UCSD-AML1 (cell line): ENCODE measurements at regions not wholly inside any gene's neighbourhood (a gene's known extent, or its start where the extent isn't known, plus 50 kb on each side); places are given as distances from the start of the nearest gene placed in this dataset.

ENCODE experiments used
- DNase-seq: peaks from one replicate; lab custom pipeline; 2025; ENCODE audit not compliant: unreplicated experiment; lab: John Stamatoyannopoulos, UW

DNA sequence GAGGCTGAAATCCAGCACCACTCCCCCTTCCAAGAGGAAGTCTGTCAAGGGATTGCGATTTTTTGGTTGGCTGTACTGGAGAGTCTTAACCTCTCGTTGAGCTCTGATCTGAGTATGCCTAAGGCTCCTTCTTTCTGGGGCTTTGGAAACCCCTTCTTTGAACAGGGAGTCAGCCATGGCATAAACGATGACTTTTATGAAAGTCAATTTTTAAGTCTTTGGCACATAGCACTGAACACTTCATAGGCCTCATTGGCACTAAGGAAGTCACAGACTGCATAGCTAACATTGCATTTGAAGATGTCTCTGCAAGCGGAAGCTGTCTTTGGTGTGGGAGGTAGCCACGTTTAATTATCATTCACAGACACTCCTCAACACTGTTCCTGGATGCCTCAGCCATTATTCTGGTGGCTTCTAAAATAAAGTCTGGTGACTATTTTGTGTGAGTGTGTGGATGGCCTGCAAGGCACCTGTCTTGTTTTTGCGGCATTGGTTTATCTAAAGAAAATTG is 148.2 kb upstream of the NCK2 start:
- no peak for DNase-seq

DNA sequence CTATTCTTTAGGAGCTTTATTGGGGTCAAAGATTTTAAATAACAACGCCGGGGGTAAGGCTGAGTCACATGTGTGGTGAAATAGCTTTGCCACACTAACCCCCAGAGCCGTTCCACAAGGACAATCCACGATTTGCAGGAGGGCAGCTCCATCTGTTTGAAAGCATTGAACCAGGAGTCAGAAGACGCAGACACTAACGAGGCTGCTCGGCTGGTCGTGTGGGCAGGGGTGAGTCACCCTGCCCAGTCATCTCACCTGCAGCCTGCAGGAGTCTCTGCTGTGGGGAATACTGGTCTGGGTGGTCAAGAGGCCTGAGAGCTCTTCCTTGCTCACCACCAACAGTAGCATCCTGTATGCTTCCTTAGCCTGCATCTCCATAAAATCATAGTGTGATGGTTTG is 149.2 kb upstream of the NCK2 start:
- DNase-seq, result no peak

DNA sequence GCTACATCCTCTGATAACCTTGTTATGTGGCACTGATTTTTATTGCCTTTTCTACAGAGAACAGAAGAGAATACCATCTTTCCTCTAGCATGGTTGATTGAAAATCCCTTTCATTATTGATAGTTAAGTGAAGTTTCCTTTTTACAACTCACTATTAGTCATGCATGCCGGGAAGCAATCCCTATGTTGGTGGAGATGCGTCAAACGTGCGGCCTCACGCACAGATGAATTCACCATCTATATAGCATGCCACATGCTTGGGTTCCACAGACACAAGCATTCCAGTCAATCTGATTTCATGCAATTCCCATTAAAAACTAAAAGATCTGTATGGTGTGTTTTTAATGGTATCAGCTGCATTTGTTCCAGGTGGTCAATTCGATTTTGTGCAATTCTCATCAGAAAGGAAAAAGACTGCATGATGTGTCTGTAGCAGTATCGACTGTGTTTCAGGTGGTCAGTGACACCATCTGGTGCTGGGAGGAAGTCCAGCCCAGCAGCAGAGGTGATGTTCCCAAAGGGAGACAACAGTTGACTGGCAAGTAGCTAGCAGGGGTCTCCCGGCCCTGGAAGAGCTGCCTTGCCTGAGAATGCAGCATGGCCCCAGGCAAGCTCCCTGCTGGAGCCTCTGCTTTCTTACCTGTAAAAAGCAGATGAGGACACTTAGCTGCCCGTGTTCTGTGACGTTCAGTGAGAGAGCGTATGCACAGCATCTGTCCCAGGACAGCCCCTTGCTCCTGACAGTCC is 151.3 kb upstream of the NCK2 start:
- DNase-seq, result no peak

DNA sequence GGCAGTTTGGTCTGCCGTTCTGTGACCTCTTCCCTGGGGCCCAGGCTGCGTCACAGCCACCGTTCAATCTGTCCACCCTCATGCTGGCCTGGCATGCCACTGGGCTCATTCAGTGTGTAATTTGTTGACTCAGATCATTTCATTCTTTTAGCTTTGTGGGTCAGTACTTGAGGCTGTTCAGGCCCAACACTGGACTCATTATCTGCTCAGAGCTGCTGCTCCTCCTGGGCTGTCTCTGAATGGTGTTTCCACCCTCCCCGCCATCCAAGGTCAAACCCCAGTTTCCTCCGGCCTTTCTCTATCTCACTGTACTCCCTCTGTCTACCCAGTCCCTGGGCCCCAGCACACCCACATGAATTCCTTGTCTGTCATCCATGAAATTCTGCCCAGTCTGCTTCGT is 152.4 kb upstream of the NCK2 start:
- no peak for DNase-seq

DNA sequence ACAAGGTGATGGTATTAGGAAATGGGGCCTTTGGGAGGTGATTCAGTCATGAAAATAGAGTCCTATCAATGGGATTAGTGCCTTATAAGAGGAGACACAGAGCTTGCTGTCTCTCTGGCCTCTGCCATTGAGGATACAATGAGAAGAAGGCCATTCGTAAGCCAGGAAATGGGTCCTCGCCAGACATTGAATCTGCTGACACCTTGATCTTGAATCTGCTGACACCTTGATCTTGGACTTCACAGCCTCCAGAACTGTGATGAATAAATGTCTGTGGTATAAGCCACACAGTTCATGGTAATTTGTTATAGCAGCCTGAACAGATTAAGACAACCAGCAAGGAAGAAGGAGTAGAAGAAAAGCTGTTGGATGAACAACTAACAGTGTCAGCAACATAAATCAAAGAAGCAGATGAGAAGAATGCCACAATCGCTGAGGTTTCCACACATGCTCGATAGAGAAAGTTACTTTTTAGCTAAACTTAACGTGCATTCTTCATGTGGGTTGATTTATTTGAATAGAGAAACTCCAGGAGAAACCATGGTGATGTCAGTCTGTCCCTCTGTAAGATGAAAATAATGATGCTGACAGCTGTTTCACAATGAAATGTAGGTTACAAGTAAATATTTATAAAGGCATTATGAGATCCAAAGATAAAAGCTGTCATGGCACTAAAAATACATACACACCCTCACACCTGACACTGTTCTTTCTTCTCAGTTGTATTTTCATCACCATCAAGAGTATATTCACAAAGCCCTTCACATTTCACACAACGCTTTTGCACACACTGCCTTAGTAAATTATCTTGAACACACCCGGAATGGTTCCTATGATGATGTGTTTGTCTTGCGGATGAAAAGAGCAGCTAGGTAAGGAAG is 153.7 kb upstream of the NCK2 start:
- DNase-seq, result no peak

DNA sequence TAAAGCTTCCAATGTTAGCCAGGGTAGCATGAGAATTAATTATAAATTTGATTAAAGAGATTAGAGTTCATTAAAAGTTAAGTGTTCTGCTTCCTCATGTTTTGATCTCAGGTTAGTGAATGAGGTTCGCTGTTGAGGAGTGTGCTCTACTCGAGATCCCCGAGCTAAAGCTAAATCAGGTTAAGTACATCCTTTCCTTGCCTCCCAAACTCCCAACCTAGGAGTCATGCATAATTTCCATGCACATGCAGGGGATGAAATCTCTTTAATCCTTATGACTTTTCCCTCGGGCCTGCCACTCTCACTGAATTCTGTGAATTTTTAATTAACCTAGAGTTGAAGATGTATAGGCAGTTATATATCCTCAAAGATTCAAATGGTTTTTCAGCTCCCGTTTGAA is 156.1 kb upstream of the NCK2 start:
- no peak for DNase-seq

DNA sequence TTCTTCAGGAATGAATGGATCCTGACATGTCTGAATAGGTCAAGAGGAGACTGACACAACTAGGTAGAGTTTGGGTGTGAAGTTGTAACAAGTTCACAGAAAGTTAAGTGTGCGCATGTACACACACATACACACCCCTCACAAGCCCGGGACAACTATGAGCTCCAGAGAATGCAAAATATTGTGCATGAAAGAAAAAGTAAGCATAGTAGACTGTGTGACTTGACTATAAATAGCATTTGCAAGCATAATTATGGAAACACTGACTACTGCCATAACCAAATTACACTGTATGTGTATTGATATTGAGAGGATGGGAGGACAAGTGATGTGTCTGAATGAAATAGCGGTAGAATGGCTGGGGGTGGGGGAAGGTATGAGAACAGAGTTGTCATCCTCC is 157.1 kb upstream of the NCK2 start:
- no peak for DNase-seq

DNA sequence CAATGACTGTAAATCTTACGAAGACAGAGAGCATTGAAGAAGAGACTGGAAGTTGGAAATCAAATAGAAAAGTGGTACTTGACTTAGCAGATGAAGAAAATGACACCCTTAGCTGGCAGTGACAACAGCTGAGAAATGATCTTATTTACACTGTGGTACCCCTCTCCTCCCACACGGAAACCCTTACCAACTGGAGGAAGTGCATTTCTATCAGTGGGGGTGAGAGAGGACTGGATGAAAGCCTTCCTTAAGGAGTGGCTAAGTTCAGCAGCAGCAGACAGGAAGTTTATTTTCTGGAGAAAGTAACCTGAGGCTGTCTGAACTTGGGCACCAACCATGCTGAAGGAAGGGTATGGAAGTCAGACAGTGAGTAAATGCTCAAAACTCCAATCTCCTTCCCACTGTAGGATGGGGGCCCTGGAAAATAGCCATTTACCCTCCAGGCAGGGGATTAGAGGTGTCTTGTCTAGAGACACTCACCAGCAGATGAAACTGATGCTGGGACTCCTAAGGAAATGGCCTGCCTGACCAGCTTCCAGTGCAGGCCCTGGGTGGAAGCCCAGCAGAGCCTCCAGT is 160.2 kb upstream of the NCK2 start:
- peak; percentile 22 for DNase-seq

DNA sequence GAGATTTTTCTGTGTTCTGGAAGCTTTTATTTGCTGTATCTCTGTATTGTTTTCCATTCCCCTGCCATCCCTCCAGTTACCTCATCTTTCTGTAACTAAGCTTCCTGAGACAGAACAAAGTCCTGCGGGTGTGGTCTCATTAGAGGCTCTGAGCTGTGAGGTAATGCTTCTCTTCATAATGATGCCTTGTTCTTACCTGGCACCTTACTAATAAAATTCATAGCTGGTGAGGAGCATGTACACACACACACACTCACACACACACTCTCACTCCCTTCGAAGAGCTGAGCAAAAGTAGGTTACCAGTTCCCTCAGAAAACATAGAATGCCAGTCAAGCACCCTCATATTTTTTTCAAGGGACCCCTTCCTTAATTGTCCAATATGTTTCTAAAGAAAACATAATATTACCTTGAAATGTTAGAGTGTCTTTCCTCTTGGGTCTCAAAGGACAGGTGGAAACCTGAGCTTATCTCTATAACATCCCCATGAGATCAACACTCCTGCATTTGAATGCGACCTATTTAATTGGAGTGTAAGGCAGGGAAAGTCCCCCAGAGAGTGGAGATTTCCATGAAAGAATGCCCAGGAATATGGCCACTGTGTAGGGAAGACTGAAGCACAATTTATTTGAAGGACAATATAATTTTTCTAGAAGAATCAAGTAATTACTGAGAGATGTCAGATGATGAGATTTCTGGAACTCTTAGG is 161.6 kb upstream of the NCK2 start:
- DNase-seq, result no peak

DNA sequence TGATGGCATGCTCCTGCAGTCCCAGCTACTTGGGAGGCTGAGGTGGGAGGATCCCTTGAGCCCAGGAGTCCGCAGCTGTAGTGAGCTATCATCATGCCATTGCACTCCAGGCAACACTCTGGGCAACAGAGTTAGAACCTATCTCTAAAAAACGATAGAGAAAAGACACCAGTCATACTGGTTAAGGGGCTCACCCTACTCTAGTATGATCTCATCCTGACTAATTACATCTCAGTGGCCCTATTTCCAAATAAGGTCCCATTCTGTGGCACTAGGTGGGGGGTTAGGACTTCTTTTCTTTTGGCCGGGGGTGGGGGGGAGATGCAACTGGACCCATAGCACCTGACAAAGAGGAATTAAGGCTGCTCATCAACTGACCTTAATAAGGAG is 163.2 kb upstream of the NCK2 start:
- DNase-seq, result no peak

DNA sequence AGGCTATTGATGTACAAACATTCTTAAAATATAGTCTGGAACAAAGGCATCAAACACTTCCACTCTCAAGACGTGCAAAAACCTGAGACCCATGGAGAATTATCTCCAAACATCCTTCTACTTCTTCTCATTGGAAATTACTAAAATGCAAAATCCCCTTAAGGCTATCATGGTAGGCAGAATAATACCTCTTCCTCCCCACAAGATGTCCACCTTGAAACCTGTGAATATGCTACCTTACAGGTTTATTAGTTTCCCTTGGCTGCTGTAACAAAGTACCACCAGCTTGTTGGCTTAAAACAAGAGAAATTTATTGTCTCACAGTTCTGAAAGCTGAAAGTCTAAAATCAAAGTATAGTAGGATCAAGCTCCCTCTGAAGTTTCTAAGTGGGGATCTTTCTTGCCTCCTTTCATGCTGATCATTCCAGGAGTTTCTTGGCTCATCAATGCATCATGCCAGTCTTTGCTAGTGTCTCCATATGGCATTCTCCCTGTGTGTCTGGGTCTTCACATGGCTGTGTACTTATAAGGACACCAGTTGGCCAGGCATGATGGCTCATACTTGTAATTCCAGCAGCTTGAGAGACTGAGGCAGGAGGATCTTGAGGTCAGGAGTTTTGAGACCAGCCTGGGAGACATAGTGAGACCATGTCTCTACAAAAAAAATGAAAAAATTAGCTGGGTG is 163.7 kb upstream of the NCK2 start:
- DNase-seq, result no peak

DNA sequence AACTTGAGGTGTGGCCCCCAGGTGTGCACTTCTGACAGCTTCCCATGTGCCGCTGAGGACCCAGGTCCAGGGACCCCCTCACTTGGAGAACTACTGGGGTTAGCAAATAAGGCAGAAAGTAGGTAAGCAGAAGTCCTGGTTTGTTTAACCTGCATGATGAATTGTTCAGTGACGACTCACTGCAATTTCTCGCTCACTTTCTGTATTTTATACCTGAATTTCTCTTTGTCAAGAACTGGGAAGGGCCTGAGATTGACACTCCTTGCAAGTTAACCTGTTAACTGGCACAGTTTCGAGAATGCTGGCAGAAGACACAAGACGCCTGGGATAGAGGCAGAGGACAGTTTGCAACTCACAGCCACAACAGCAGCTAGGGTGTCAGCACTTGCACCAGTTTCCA is 164.5 kb upstream of the NCK2 start:
- DNase-seq, result no peak

DNA sequence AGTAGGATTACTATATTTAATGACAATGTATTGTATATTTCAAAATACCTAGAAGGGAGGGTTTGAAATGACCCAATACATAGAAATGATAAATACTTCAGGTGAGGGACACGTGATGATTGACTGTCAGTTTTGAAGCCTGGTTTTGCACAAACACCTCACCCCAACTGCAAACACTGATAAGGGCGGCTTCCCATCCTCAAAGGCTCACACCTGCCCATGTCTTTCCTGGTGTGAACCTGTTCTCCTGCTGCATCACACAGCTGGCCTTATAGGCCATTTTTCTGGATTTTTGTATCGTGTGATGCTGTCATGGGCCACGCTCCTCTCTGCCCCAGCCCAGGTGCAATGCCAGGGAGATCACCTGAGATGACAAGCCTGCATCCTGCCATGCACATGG is 166.5 kb upstream of the NCK2 start:
- no peak for DNase-seq

DNA sequence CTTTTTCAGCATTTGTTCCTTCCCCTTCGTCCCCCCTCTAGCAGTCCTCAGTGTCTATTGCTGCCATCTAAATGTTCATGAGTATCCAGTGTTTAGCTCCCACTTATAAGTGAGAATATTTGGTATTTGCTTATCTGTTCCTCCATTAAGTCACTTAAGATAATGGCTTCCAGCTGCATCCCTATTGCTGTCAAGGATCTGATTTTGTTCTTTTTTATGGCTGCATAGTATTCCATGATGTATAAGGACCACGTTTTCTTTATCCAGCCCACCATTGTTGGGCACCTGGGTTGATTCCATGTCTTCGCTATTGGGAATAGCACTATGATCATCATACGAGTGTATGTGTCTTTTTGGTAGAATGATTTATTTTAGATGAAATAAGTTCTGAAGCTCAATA is 166.9 kb upstream of the NCK2 start:
- no peak for DNase-seq

DNA sequence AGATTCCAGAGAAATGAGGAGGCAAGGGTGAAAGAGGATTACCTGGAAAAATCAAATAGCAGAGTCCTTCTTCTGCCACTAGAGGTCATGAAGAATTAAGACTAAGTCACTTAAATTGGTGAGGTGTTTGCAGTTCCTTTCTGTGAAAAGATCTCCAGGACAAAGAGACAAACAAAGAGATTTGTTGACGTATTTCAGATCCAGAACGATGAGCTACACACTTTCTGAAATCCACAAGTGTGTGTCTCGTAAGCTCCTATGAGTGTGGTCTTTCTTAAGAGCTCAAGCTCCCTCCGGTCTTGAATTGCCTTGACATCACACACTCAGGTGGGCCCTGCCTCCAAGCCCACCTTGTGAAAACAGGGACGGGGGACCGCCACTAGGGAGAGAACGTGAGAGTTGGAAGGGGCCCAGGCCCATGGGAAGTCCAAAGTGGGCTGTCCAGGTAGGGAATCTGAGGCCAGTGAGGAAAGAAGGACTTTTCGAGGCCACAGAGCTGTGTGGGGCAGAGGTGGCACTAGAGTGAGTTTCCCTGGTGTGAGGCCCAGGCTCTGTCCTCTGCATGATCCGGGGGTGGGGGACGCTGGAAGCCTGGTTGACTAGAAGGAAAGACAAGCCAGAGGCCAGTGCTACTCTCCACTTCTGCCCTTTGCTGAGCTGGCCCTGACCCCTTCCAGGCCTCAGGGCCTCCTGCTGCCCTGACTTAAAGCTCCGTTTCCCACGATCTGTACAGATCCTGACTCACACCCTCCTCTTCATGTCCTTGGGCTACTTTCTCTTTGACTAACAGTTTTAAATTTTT is 168.1 kb upstream of the NCK2 start:
- DNase-seq, result no peak

DNA sequence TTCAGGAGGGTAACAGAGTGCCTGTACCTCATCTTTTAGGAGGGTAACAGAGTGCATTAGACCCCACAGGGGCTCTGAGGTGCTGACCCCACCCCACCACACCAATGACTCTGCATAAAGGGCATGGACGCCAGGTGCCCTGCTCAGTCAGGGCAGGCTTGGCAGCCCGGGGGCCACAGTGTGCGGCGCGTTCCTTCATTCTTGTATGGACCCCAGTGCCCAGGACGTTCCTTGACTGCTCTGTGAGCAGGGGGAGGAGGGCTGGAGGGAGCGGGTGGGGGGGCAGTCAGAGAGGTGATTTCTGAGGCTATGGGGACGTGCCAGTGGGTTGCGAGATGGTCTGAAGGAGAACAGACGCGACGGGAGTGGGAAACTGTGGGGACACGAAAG is 168.7 kb upstream of the NCK2 start:
- DNase-seq, result no peak

DNA sequence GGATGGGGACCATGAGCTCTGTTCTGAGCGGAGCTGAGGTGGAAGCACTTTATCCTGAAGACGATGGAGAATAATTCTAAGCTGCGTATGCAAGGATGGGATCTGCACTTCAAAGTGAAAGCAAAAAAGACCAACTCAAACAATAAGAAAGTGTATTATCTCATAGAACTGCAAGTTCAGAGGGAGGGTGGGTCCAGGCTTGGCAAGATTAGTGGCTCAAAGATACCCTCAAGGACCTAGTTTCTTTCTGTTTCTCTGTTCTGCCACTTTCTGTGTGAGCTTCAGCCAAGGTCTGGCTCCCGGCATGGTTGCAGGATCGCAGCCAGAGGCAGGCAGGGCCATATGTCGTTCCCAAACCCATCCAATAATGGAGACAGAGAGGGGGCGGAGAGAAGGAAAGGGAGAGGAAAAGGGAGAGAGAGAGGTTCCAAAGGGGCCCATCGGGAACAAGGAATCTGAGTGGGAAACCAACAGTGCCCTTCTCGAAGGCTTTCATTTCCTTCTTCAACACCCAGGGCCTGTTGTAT is 169.2 kb upstream of the NCK2 start:
- DNase-seq, result no peak

DNA sequence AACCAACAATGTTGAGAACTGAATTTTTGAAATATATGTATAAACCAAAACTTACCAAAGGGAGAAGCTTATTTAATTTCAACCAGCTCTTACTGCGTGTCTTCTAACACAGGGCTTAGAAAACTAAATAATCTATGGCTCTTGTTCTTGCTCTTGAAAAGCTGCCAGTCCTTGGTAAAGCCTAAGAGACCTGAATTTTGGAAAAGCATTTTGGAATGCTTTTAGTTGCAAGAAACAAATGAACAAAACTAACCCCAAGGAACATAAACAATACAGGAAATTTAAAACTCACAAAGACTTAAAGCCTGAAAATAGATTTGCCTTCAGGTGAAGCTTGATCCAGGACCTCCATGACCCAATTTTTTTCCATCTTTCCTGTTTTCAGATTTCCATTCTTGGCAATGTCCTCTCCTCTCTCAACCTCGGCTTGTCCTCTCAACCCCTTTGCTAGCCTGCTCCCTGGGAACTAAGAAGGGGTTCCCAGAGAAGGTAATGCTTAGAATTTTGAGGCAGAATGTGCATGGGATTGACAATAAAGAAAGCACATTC is 169.8 kb upstream of the NCK2 start:
- DNase-seq, result no peak

DNA sequence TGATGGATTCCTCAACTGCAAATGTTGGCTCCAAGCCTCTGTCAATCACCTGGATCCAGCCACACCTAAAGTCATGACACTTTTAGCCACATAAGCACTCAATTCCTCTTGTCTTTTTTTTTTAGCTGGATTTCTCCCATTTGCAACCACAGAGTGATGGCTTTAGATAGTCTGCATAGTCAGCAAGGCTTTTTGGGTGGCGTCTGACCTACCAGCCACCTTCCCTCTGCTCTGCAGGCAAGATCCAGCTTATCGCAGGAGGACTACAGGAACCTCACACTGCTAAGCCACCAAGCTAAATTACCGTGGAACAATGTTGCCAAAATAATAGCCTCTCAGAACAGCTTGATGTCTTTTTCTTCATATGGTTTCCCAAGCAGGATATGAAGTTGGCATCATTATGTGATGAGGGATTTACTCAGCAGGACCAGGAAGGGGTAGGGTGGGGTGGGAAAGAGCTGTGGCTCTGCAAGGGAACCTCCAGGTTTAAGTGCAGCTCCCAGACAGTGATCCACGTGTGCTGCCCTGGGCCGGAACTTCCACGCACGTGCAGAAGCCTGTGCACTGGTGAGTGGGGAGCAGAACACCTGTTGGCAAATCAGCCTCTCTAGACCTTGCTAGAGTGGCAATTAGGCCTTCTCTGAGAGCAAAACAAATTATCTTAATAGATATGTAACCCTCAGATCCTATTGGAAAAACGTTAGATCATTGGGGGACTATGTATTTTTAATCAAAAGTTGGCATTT is 170.6 kb upstream of the NCK2 start:
- DNase-seq, result no peak
